ENCODE measurements at regions not wholly inside any gene's neighbourhood (a gene's known extent, or its start where the extent isn't known, plus 50 kb on each side); places are given as distances from the start of the nearest gene placed in this dataset.

DNA sequence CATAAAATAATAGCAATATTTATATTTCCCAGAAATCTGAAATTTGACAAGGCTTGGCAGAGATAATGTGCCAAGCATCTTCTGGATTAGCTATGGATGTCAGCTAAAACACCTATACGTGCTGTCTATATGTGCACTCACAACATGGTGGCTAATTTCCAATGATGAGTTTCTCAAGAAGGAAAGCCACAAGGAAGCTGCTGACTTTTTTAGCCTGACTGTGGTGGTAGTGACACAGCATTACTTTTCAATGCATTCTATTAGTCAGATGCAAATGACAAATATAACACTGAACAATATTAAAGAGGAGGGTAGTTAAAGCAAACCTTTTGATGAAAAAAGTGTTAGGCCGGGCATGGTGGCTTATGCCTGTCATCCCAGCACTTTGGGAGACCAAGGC, 101.7 kb upstream of the CCDC54 start:
- H3K9me3 ChIP-seq (ENCODE audit: control insufficient read depth, low read length): peaks cover 1% of the 10 kb centered on the region
- 90 to 93% methylated on average over 2 of the region's 2 CpGs for WGBS, 2 experiments (ENCODE audit: insufficient coverage in 1 of 2, insufficient read length in 1 of 2)
- Mint-ChIP-seq H3K27ac (no peak overlapping the region), H3K9me3 (peaks cover under 1% of the 10 kb centered on the region), H3K4me1 (peaks cover 9% of the 10 kb centered on the region), H3K27me3 (ENCODE audit: insufficient read depth) (no peaks in the 10 kb centered on the region), H3K36me3 (ENCODE audit: low read depth) (no peaks in the 10 kb centered on the region), H3K4me3 (no peak overlapping the region)
- no peaks in the 10 kb centered on the region for H3K27me3 ChIP-seq (ENCODE audit: control insufficient read depth, insufficient read depth, low read length, poor library complexity, severe bottlenecking)
- no peak overlapping the region for H3K9ac ChIP-seq (ENCODE audit: extremely low read depth, low read length, poor library complexity, severe bottlenecking)
- no peak for DNase-seq
- TF ChIP-seq, protein P1, sequence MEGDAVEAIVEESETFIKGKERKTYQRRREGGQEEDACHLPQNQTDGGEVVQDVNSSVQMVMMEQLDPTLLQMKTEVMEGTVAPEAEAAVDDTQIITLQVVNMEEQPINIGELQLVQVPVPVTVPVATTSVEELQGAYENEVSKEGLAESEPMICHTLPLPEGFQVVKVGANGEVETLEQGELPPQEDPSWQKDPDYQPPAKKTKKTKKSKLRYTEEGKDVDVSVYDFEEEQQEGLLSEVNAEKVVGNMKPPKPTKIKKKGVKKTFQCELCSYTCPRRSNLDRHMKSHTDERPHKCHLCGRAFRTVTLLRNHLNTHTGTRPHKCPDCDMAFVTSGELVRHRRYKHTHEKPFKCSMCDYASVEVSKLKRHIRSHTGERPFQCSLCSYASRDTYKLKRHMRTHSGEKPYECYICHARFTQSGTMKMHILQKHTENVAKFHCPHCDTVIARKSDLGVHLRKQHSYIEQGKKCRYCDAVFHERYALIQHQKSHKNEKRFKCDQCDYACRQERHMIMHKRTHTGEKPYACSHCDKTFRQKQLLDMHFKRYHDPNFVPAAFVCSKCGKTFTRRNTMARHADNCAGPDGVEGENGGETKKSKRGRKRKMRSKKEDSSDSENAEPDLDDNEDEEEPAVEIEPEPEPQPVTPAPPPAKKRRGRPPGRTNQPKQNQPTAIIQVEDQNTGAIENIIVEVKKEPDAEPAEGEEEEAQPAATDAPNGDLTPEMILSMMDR (conservative IDR thresholded peaks at IDR 0.05): no peak
- no peak overlapping the region for H3K27ac ChIP-seq (ENCODE audit: low read depth, low read length)
- no peak overlapping the region for H3K4me3 ChIP-seq (ENCODE audit: low read length)
- H3K4me1 ChIP-seq (ENCODE audit: control insufficient read depth, insufficient read depth, low read length): no peaks in the 10 kb centered on the region
- H3K36me3 ChIP-seq (ENCODE audit: control insufficient read depth, insufficient read depth, low read length): no peaks in the 10 kb centered on the region

- no peaks in the 10 kb centered on the region for H3K27me3 Mint-ChIP-seq (ENCODE audit: insufficient read depth)
- Histone ChIP-seq H3K4me1 (ENCODE audit: control insufficient read depth, insufficient read depth, low read length) (peaks cover 9% of the 10 kb centered on the region), H3K9me3 (ENCODE audit: control insufficient read depth, low read length) (peaks cover 7% of the 10 kb centered on the region), H3K36me3 (ENCODE audit: control insufficient read depth, insufficient read depth, low read length) (no peaks in the 10 kb centered on the region), H3K9ac (ENCODE audit: extremely low read depth, low read length, poor library complexity, severe bottlenecking) (peak overlapping the region; percentile 47), H3K27me3 (ENCODE audit: control insufficient read depth, insufficient read depth, low read length, poor library complexity, severe bottlenecking) (no peaks in the 10 kb centered on the region), H3K27ac (ENCODE audit: low read depth, low read length) (peak overlapping the region; percentile 12), H3K4me3 (ENCODE audit: low read length) (peak overlapping the region; percentile 53)
- peaks cover 6% of the 10 kb centered on the region for H3K36me3 Mint-ChIP-seq (ENCODE audit: low read depth)
- no peak overlapping the region for H3K4me3 Mint-ChIP-seq
- peaks cover 27% of the 10 kb centered on the region for H3K4me1 Mint-ChIP-seq
- TF ChIP-seq, protein P1 (conservative IDR thresholded peaks at IDR 0.05): no peak
- peak overlapping the region; percentile 53 for H3K27ac Mint-ChIP-seq
- H3K9me3 Mint-ChIP-seq: peaks cover 8% of the 10 kb centered on the region
- no peak for DNase-seq
- 69 to 75% methylated on average over 3 of the region's 3 CpGs for WGBS, 2 experiments (ENCODE audit: insufficient coverage in 1 of 2, insufficient read length in 1 of 2)
Measured at GRCh38 chr3:107283948-107284347, 93.3 kb upstream of the CCDC54 start.

GRCh38 chr3:107284612-107285011, 92.6 kb upstream of the CCDC54 start:
- H3K9ac ChIP-seq (ENCODE audit: extremely low read depth, low read length, poor library complexity, severe bottlenecking): peak overlapping the region; percentile 47
- H3K36me3 ChIP-seq (ENCODE audit: control insufficient read depth, insufficient read depth, low read length): no peaks in the 10 kb centered on the region
- Mint-ChIP-seq H3K36me3 (ENCODE audit: low read depth) (peaks cover 6% of the 10 kb centered on the region), H3K27me3 (ENCODE audit: insufficient read depth) (no peaks in the 10 kb centered on the region), H3K4me1 (peaks cover 27% of the 10 kb centered on the region), H3K9me3 (peaks cover 8% of the 10 kb centered on the region), H3K27ac (peak overlapping the region; percentile 98), H3K4me3 (no peak overlapping the region)
- H3K27ac ChIP-seq (ENCODE audit: low read depth, low read length): peak overlapping the region; percentile 54
- no peak for DNase-seq
- peak overlapping the region; percentile 53 for H3K4me3 ChIP-seq (ENCODE audit: low read length)
- H3K9me3 ChIP-seq (ENCODE audit: control insufficient read depth, low read length): peaks cover 7% of the 10 kb centered on the region
- 20 to 46% methylated on average over 1 of the region's 1 CpG for WGBS, 2 experiments (ENCODE audit: insufficient coverage in 1 of 2, insufficient read length in 1 of 2)
- peaks cover 9% of the 10 kb centered on the region for H3K4me1 ChIP-seq (ENCODE audit: control insufficient read depth, insufficient read depth, low read length)
- H3K27me3 ChIP-seq (ENCODE audit: control insufficient read depth, insufficient read depth, low read length, poor library complexity, severe bottlenecking): no peaks in the 10 kb centered on the region
- TF ChIP-seq, protein P1 (conservative IDR thresholded peaks at IDR 0.05): no peak

All from endodermal cell (in vitro differentiated cells).